GM06990 (cell line): ENCODE measurements at regions not wholly inside any gene's neighbourhood (a gene's known extent, or its start where the extent isn't known, plus 50 kb on each side); places are given as distances from the start of the nearest gene placed in this dataset.

Source experiments
- DNase-seq: peaks from one replicate; pipeline ENCODE4 v3.0.0-alpha.2; 2011; ENCODE audit not compliant: insufficient read length; ENCODE audit errors: extremely low read depth
- H3K27me3 ChIP-seq: replicated peaks from 2 replicates; pipeline ENCODE4 v1.6.0; 2011; ENCODE audit warnings: low read length; ENCODE audit not compliant: control insufficient read depth, insufficient read depth
- H3K36me3 ChIP-seq: 2 replicates; pipeline ENCODE4 v1.5.1; 2011; ENCODE audit warnings: low read length; ENCODE audit not compliant: control insufficient read depth, insufficient read depth
- H3K4me3 ChIP-seq: replicated peaks from 2 replicates; pipeline ENCODE4 v1.5.1; 2011; ENCODE audit warnings: low read depth, mild to moderate bottlenecking, control low read depth, low read length
- TF ChIP-seq, protein P1 (sequence below): IDR thresholded peaks from 2 replicates; pipeline ENCODE4 v1.5.1; 2011; ENCODE audit warnings: low read length, control low read depth, mild to moderate bottlenecking, inconsistent platforms; ENCODE audit not compliant: insufficient read depth, poor library complexity, severe bottlenecking

DNA sequence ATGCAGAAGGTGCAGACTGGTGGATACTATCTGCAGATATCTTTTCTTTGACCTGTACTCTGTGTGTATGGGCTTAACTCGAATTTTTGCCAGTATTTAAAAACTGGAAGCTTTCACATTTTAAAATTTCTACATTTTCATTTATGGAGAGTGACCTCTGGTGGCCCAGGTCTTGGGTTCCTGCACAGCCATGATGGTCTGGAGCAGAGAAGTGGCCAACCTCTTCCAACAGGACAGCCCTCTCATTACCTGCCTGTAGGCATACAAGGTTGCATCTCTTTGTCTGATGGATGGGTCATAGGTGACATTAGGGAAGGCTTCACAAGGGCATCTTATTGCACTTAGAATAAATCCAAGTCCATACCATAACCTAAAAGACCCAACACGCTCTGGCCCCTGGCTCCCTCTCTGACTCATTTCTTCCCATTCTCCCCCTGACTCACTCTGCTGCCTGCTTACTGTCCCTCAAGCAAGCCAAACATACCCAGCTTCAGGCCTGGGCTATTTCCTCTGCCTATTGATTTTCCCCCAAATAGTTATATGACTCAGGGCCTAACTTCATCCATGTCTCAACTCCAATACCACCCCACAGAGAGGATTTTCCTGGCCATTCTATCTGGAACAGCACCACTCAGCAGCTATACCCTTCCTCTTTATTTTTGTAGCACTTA lies 113.3 kb upstream of the SLC1A3 start:
- H3K4me3 ChIP-seq = no peak overlapping the region
- no peaks in the 10 kb centered on the region for H3K36me3 ChIP-seq
- no peak for DNase-seq
- TF ChIP-seq, protein P1, sequence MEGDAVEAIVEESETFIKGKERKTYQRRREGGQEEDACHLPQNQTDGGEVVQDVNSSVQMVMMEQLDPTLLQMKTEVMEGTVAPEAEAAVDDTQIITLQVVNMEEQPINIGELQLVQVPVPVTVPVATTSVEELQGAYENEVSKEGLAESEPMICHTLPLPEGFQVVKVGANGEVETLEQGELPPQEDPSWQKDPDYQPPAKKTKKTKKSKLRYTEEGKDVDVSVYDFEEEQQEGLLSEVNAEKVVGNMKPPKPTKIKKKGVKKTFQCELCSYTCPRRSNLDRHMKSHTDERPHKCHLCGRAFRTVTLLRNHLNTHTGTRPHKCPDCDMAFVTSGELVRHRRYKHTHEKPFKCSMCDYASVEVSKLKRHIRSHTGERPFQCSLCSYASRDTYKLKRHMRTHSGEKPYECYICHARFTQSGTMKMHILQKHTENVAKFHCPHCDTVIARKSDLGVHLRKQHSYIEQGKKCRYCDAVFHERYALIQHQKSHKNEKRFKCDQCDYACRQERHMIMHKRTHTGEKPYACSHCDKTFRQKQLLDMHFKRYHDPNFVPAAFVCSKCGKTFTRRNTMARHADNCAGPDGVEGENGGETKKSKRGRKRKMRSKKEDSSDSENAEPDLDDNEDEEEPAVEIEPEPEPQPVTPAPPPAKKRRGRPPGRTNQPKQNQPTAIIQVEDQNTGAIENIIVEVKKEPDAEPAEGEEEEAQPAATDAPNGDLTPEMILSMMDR = no peak
- no peaks in the 10 kb centered on the region; the same call in 1 of the 2 replicates for H3K27me3 ChIP-seq

DNA sequence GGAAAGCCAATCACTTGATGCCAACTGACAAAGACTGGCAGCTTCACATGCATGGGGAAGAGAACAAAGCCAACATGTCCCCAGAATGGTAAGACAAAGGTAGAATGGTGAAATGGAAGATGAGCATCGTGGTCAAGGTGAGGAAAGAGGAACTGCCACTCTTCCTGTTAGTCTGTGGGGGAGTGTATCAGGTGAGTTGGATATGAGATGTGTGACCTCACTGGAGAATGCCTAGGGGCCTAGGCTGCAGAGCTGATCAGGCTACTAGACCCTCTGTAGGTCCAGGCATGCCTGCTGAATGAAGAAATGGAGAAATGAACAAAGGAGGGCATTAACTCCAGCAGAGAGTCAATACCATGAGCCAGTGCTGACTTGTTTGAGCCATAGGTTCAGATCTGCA lies 112.4 kb upstream of the SLC1A3 start:
- Histone ChIP-seq H3K27me3 (no peaks in the 10 kb centered on the region; the same call in 1 of the 2 replicates), H3K4me3 (no peak overlapping the region), H3K36me3 (no peaks in the 10 kb centered on the region)
- DNase-seq = no peak
- TF ChIP-seq, protein P1 = no peak

DNA sequence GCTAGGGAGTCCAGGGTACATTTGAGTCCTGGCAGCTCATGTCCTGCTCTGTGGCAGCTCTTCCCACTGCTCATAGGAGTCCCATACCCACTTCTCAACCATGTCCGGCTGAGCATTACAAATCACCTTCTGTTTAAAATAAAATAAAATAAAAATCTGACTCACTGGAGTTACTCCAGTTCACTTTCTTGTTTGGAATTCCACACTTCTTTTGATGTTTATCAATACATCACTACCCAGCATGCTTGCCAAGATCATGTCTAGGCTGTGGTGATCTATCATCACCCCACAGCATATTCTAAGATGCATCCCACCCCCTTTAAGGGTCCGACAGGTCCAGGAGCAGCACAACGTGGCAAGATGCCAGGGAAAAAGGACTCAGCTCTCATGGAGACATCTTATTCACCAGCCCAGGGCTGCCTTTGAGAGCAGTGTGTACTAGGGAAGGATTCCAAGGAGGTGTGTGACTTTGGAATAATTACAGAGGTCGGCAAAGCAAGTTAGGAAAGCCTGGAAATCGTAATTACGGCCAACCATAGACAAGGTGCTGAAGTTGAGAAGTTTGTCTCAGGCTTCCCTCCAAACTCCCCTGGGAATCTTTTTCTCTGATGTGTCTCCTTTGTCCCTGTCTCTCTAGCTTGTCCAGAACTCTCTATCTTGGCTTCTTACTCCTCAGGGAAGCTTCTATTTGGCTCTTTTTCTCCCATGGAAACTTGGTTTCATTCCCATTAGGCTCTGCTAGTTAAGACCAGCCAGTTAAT lies 111.4 kb upstream of the SLC1A3 start:
- no peak for DNase-seq
- Histone ChIP-seq H3K27me3 (no peaks in the 10 kb centered on the region; the same call in 1 of the 2 replicates), H3K4me3 (no peak overlapping the region), H3K36me3 (no peaks in the 10 kb centered on the region)
- TF ChIP-seq, protein P1 = no peak

GRCh38 chr5:36495611-36496010 lies 110.8 kb upstream of the SLC1A3 start:
- TF ChIP-seq, protein P1 = no peak
- DNase-seq = no peak
- Histone ChIP-seq H3K4me3 (no peak overlapping the region), H3K36me3 (no peaks in the 10 kb centered on the region), H3K27me3 (no peaks in the 10 kb centered on the region; the same call in 1 of the 2 replicates)

GRCh38 chr5:36496471-36496870 lies 109.9 kb upstream of the SLC1A3 start:
- no peak for DNase-seq
- TF ChIP-seq, protein P1 = no peak
- Histone ChIP-seq H3K36me3 (no peaks in the 10 kb centered on the region), H3K27me3 (no peaks in the 10 kb centered on the region; the same call in 1 of the 2 replicates), H3K4me3 (no peak overlapping the region)
